HCEC 1CT (cell line): ENCODE measurements at regions not wholly inside any gene's neighbourhood (a gene's known extent, or its start where the extent isn't known, plus 50 kb on each side); places are given as distances from the start of the nearest gene placed in this dataset.
"Not testable (repeated sequence)": the region's sequence is repeated elsewhere in the genome, so short reads cannot be mapped to it uniquely, and the experiment has no call there.

Source experiments
- DNase-seq: peaks from one replicate; pipeline ENCODE4 v3.0.0-alpha.2; 2017

- DNase-seq = no peak
These were observed 429.7 kb upstream of the RASGRP1 start for GRCh38 chr15:38994310-38994709.

- peak; percentile 85 for DNase-seq
These were observed 431.6 kb upstream of the RASGRP1 start for GRCh38 chr15:38996111-38996631.

- DNase-seq = no peak
These were observed 433.2 kb upstream of the RASGRP1 start for GRCh38 chr15:38997841-38998240.

GRCh38 chr15:39000008-39000734, 435.6 kb upstream of the RASGRP1 start:
- no peak for DNase-seq

GRCh38 chr15:39009740-39010139, 445.1 kb upstream of the RASGRP1 start:
- DNase-seq = no peak

- not testable (repeated sequence) for DNase-seq
These were observed 446.5 kb upstream of the RASGRP1 start for GRCh38 chr15:39011066-39011465.

GRCh38 chr15:39013262-39013661, 448.6 kb upstream of the RASGRP1 start:
- DNase-seq = no peak

- DNase-seq = no peak
These were observed 450.1 kb upstream of the RASGRP1 start for GRCh38 chr15:39014682-39015081.

- DNase-seq = no peak
These were observed 452.1 kb upstream of the RASGRP1 start for GRCh38 chr15:39016706-39017105.

GRCh38 chr15:39018966-39019365, 454.4 kb upstream of the RASGRP1 start:
- no peak for DNase-seq

GRCh38 chr15:39021341-39021740, 456.7 kb upstream of the RASGRP1 start:
- no peak for DNase-seq

GRCh38 chr15:39022532-39023305, 458.1 kb upstream of the RASGRP1 start:
- no peak for DNase-seq

GRCh38 chr15:39025321-39025720, 460.7 kb upstream of the RASGRP1 start:
- DNase-seq = no peak

- DNase-seq = no peak
These were observed 461.3 kb upstream of the RASGRP1 start for GRCh38 chr15:39025881-39026280.

GRCh38 chr15:39028069-39028468, 463.5 kb upstream of the RASGRP1 start:
- peak; percentile 64 for DNase-seq

GRCh38 chr15:39029741-39030140, 465.1 kb upstream of the RASGRP1 start:
- DNase-seq = no peak

GRCh38 chr15:39030291-39031070, 465.9 kb upstream of the RASGRP1 start:
- no peak for DNase-seq

GRCh38 chr15:39031596-39031995, 467.0 kb upstream of the RASGRP1 start:
- no peak for DNase-seq

GRCh38 chr15:39034816-39035215, 470.2 kb upstream of the RASGRP1 start:
- no peak for DNase-seq

GRCh38 chr15:39037611-39038010, 473.0 kb upstream of the RASGRP1 start:
- DNase-seq = not testable (repeated sequence)

GRCh38 chr15:39040861-39041260, 476.2 kb upstream of the RASGRP1 start:
- no peak for DNase-seq

GRCh38 chr15:39041979-39042495, 477.4 kb upstream of the RASGRP1 start:
- DNase-seq = peak; percentile 5
